Common myeloid progenitor, CD34-positive (primary cell): ENCODE measurements at regions not wholly inside any gene's neighbourhood (a gene's known extent, or its start where the extent isn't known, plus 50 kb on each side); places are given as distances from the start of the nearest gene placed in this dataset.
"Not testable (repeated sequence)": the region's sequence is repeated elsewhere in the genome, so short reads cannot be mapped to it uniquely, and the experiment has no call there.

Experiments
- CTCF ChIA-PET: fragments of 350-600 bp; sonication (Branson Sonifier 250); formaldehyde crosslinking; loops from one replicate; lab custom pipeline; 2021; ENCODE audit warnings: antibody characterized with exemption; lab: Charles Lee
- POLR2A ChIA-PET: fragments of 350-600 bp; sonication (Branson Sonifier 250); formaldehyde crosslinking; loops from one replicate; lab custom pipeline; 2021; ENCODE audit warnings: antibody characterized with exemption; lab: Charles Lee
- DNase-seq, 3 donors: peaks; one replicate each; pipeline versions ENCODE4 v3.0.0 to v3.0.0-alpha.2; 2013
- H3K27ac ChIP-seq, 2 experiments: 1 replicate in 1 of 2; 2 replicates in 1 of 2; pipeline ENCODE4 v1.7.0; 2013; ENCODE audit warnings: inconsistent platforms in 2 of 2, low read length in 2 of 2, mild to moderate bottlenecking in 2 of 2, low read depth in 1 of 2, moderate library complexity in 1 of 2; ENCODE audit not compliant: severe bottlenecking in 2 of 2, insufficient read depth in 1 of 2, poor library complexity in 1 of 2
- H3K27me3 ChIP-seq, 5 experiments: replicated peaks in 2 of 5; 1 replicate in 3 of 5; 2 replicates in 2 of 5; pipeline versions ENCODE4 v1.6.1 to v1.7.0; 2013; ENCODE audit warnings: low read length in 4 of 5, mild to moderate bottlenecking in 2 of 5, moderate library complexity in 2 of 5, inconsistent platforms in 1 of 5; ENCODE audit not compliant: insufficient read depth in 5 of 5, control insufficient read depth in 4 of 5
- H3K36me3 ChIP-seq, 4 experiments: 1 replicate in 2 of 4; 2 replicates in 2 of 4; pipeline versions ENCODE4 v1.6.1 to v1.7.0; 2013; ENCODE audit warnings: low read length in 3 of 4, control low read depth in 1 of 4, mild to moderate bottlenecking in 1 of 4; ENCODE audit not compliant: control insufficient read depth in 4 of 4, insufficient read depth in 4 of 4
- H3K4me1 ChIP-seq, 4 experiments: 1 replicate in 3 of 4; 2 replicates in 1 of 4; pipeline versions ENCODE4 v1.6.1 to v1.7.1; 2013; ENCODE audit warnings: low read length in 3 of 4, mild to moderate bottlenecking in 3 of 4, control low read depth in 1 of 4, inconsistent platforms in 1 of 4, moderate library complexity in 1 of 4; ENCODE audit not compliant: control insufficient read depth in 4 of 4, insufficient read depth in 4 of 4; ENCODE audit errors: control extremely low read depth in 1 of 4
- H3K4me3 ChIP-seq, 7 experiments: 1 replicate in 4 of 7; 2 replicates in 3 of 7; pipeline versions ENCODE4 v1.5.1 to v1.7.0; 2013; ENCODE audit warnings: mild to moderate bottlenecking in 7 of 7, low read length in 6 of 7, moderate library complexity in 6 of 7, inconsistent platforms in 2 of 7, low read depth in 2 of 7, control low read depth in 1 of 7; ENCODE audit not compliant: insufficient read depth in 4 of 7, control insufficient read depth in 1 of 7; ENCODE audit errors: extremely low read depth in 1 of 7
- H3K9me3 ChIP-seq, 5 experiments: 1 replicate in 4 of 5; 2 replicates in 1 of 5; pipeline versions ENCODE4 v1.6.1 to v1.7.1; 2013; ENCODE audit warnings: low read length in 4 of 5, mild to moderate bottlenecking in 2 of 5, inconsistent platforms in 1 of 5, low read depth in 1 of 5, moderate library complexity in 1 of 5; ENCODE audit not compliant: control insufficient read depth in 4 of 5, insufficient read depth in 2 of 5; ENCODE audit errors: control extremely low read depth in 1 of 5
- WGBS: methylation state at CpG from one replicate; pipeline ENCODE4 v1.1.5; 2013; ENCODE audit not compliant: insufficient coverage; 5-methylcytosine and 5-hydroxymethylcytosine counted together

GRCh38 chr3:4907050-4907449, 72.2 kb upstream of the BHLHE40 start:
- Histone ChIP-seq H3K9me3 (no peaks in the 10 kb centered on the region), H3K27me3 (no peaks in the 10 kb centered on the region), H3K4me3 (no peak overlapping the region), H3K4me1 (peaks cover 3 to 18% (median 13%) of the 10 kb centered on the region in 4 experiments), H3K27ac (no peak overlapping the region), H3K36me3 (no peaks in the 10 kb centered on the region)
- 86% methylated on average over 1 of the region's 1 CpG for WGBS
- DNase-seq: no peak
- CTCF ChIA-PET: interaction anchor here (0.7 to 3.7 kb wide), 4 partner anchors 12 to 93 kb away, joined by 3 to 19 read pairs (median 4); no protein-coding TSS in a partner anchor
- POLR2A ChIA-PET: no interaction called here

GRCh38 chr3:4907643-4908432, 71.4 kb upstream of the BHLHE40 start:
- no peaks in the 10 kb centered on the region for H3K9me3 ChIP-seq
- POLR2A ChIA-PET: no interaction called here
- peaks cover 3 to 18% (median 13%) of the 10 kb centered on the region in 4 experiments for H3K4me1 ChIP-seq
- no peaks in the 10 kb centered on the region for H3K27me3 ChIP-seq
- WGBS: 100% methylated on average over 6 of the region's 7 CpGs
- DNase-seq: no peak
- CTCF ChIA-PET: interaction anchor here (1.0 kb wide), 1 partner anchor 68 kb away, joined by 4 read pairs; no protein-coding TSS in a partner anchor
- no peak overlapping the region for H3K4me3 ChIP-seq
- H3K27ac ChIP-seq: no peak overlapping the region
- H3K36me3 ChIP-seq: no peaks in the 10 kb centered on the region

GRCh38 chr3:4908433-4909156, 70.6 kb upstream of the BHLHE40 start:
- Histone ChIP-seq H3K9me3 (peaks cover 0 to 3% (median 0%) of the 10 kb centered on the region in 5 experiments), H3K4me3 (no peak overlapping the region), H3K27me3 (no peaks in the 10 kb centered on the region), H3K36me3 (no peaks in the 10 kb centered on the region), H3K27ac (no peak overlapping the region), H3K4me1 (peaks cover 3 to 18% (median 13%) of the 10 kb centered on the region in 4 experiments)
- ChIA-PET POLR2A (no interaction called here), CTCF (no interaction called here)
- DNase-seq: no peak
- WGBS: 100% methylated on average over 6 of the region's 8 CpGs

GRCh38 chr3:4914464-4914863, 64.8 kb upstream of the BHLHE40 start:
- Histone ChIP-seq H3K9me3 (peaks cover 0 to 8% (median 0%) of the 10 kb centered on the region in 5 experiments), H3K27ac (no peak overlapping the region), H3K4me1 (no peaks in the 10 kb centered on the region), H3K36me3 (no peaks in the 10 kb centered on the region), H3K4me3 (no peak overlapping the region), H3K27me3 (no peaks in the 10 kb centered on the region)
- WGBS: 100% methylated on average over 5 of the region's 5 CpGs
- DNase-seq: no peak
- POLR2A ChIA-PET: no interaction called here
- CTCF ChIA-PET: no interaction called here

GRCh38 chr3:4921589-4921988, 57.6 kb upstream of the BHLHE40 start:
- DNase-seq, H3K27ac ChIP-seq, CTCF ChIA-PET, POLR2A ChIA-PET, H3K4me3 ChIP-seq, H3K36me3 ChIP-seq, H3K4me1 ChIP-seq, H3K9me3 ChIP-seq, H3K27me3 ChIP-seq: not testable (repeated sequence)
- WGBS: no CpG with 5 or more reads among the region's 2 CpGs

GRCh38 chr3:4926892-4927291, 52.3 kb upstream of the BHLHE40 start:
- H3K4me3 ChIP-seq: no peak overlapping the region
- no peaks in the 10 kb centered on the region for H3K36me3 ChIP-seq
- POLR2A ChIA-PET: no interaction called here
- H3K27ac ChIP-seq: no peak overlapping the region
- H3K4me1 ChIP-seq: no peaks in the 10 kb centered on the region
- 100% methylated on average over 1 of the region's 1 CpG for WGBS
- CTCF ChIA-PET: no interaction called here
- no peaks in the 10 kb centered on the region for H3K9me3 ChIP-seq
- no peak for DNase-seq
- no peaks in the 10 kb centered on the region for H3K27me3 ChIP-seq

GRCh38 chr3:4928277-4928789, 50.9 kb upstream of the BHLHE40 start:
- H3K4me3 ChIP-seq: no peak overlapping the region
- H3K9me3 ChIP-seq: no peaks in the 10 kb centered on the region
- no peaks in the 10 kb centered on the region for H3K4me1 ChIP-seq
- H3K27me3 ChIP-seq: no peaks in the 10 kb centered on the region
- POLR2A ChIA-PET: no interaction called here
- DNase-seq: no peak
- H3K27ac ChIP-seq: no peak overlapping the region
- CTCF ChIA-PET: interaction anchor here (0.8 to 1.2 kb wide), 3 partner anchors 10 to 201 kb away, joined by 3 read pairs; no protein-coding TSS in a partner anchor
- no peaks in the 10 kb centered on the region for H3K36me3 ChIP-seq
- WGBS: 92% methylated on average over 2 of the region's 7 CpGs
